Type B pancreatic cell (in vitro differentiated cells): ENCODE measurements at regions not wholly inside any gene's neighbourhood (a gene's known extent, or its start where the extent isn't known, plus 50 kb on each side); places are given as distances from the start of the nearest gene placed in this dataset.

Source experiments
- DNase-seq: peaks from one replicate; pipeline ENCODE4 v3.0.0; 2021; ENCODE audit warnings: mixed read lengths; ENCODE audit not compliant: unreplicated experiment; ENCODE audit errors: extremely low spot score
- H3K27ac Mint-ChIP-seq: 2 replicates; pipeline ENCODE4 v1.8.0; 2021; ENCODE audit warnings: mild to moderate bottlenecking, mixed read lengths
- H3K27me3 Mint-ChIP-seq: 2 replicates; pipeline ENCODE4 v1.8.0; 2021; ENCODE audit warnings: mixed read lengths
- H3K36me3 Mint-ChIP-seq: 2 replicates; pipeline ENCODE4 v1.8.0; 2021; ENCODE audit warnings: mixed read lengths
- H3K4me1 Mint-ChIP-seq: one replicate; pipeline ENCODE4 v1.8.0; 2021; ENCODE audit warnings: mixed read lengths; ENCODE audit not compliant: unreplicated experiment
- H3K4me3 Mint-ChIP-seq: 2 replicates; pipeline ENCODE4 v1.8.0; 2021; ENCODE audit warnings: mild to moderate bottlenecking, mixed read lengths
- H3K9me3 Mint-ChIP-seq: 2 replicates; pipeline ENCODE4 v1.8.0; 2021; ENCODE audit warnings: mixed read lengths
- TF ChIP-seq, protein P1 (sequence below): fragments of 200-600 bp; sonication (generic); conservative IDR thresholded peaks from 2 replicates; pipeline ENCODE4 v1.5.0; 2021; ENCODE audit warnings: antibody characterized with exemption, mild to moderate bottlenecking

DNA sequence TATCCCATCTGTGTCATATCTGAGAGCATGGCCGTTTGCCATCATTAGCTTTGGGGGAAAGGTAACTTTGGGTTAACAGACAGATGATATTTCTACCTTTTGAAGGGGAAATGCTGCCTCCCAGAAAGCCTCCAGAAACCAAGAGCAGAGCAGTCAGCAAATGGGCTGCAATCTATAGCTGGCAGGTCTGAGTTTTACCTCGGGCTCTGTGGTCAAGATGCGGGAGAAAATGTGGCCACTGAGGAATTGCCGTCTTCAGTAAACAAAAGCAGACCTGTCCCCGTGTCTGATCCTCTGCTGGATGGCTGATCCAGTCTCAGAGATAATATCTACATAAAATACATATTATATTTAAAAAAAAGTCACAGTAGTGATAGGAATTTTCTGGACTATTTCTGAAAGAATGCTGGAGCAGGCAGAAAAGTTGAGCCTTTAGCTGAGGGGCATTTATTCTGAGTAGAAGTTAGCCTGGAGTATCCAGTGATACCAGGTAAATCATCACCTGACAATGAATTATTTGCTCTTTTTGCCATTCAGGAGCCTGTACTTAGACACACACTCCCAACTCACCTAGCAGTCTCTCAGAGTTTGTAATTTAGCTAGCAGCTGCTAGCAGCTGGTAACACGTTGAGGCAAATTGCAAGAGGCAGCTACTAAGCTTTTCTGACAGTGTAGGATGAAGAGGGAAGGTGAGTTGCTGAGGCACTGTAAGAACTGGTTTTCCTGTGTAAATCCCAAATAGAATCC is 285.3 kb upstream of the RARB start:
- Mint-ChIP-seq H3K4me1 (no peaks in the 10 kb centered on the region), H3K27me3 (peaks cover 3% of the 10 kb centered on the region), H3K36me3 (peaks cover 8% of the 10 kb centered on the region), H3K4me3 (no peak overlapping the region), H3K9me3 (peaks cover 4% of the 10 kb centered on the region), H3K27ac (no peak overlapping the region)
- TF ChIP-seq, protein P1, sequence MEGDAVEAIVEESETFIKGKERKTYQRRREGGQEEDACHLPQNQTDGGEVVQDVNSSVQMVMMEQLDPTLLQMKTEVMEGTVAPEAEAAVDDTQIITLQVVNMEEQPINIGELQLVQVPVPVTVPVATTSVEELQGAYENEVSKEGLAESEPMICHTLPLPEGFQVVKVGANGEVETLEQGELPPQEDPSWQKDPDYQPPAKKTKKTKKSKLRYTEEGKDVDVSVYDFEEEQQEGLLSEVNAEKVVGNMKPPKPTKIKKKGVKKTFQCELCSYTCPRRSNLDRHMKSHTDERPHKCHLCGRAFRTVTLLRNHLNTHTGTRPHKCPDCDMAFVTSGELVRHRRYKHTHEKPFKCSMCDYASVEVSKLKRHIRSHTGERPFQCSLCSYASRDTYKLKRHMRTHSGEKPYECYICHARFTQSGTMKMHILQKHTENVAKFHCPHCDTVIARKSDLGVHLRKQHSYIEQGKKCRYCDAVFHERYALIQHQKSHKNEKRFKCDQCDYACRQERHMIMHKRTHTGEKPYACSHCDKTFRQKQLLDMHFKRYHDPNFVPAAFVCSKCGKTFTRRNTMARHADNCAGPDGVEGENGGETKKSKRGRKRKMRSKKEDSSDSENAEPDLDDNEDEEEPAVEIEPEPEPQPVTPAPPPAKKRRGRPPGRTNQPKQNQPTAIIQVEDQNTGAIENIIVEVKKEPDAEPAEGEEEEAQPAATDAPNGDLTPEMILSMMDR: no peak
- DNase-seq: no peak

DNA sequence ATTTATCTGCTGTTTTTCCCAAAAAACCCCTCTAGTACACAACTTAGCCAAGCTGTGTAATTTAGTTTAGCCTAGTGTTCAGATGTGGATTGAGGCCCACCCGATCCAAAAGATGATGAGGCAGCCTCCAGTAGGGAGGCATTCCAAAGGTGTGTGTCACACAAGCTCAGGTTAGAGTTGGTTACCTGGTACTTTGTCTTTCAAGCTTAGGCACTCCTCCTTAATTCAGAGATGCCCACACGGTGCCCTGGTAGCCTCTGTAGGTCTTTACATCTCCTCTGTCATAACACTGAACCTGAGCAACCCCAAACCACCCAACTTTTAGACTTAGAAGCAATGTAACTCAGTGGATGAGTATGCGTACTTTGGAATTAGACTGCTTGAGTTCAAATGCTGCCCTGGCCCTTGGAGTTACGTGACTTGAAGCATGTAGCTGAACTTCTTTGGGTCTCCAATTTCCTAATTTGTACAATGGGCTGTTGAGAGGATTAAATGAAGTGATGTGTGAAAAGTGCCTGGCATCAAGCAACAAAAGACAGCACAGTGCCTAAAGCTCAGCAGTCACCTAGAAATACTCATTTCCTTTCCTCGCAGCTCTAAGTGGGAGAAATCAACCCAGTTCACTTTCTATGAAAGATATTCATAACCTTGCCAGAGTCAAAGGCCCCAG is 284.6 kb upstream of the RARB start:
- peaks cover 3% of the 10 kb centered on the region for H3K27me3 Mint-ChIP-seq

DNA sequence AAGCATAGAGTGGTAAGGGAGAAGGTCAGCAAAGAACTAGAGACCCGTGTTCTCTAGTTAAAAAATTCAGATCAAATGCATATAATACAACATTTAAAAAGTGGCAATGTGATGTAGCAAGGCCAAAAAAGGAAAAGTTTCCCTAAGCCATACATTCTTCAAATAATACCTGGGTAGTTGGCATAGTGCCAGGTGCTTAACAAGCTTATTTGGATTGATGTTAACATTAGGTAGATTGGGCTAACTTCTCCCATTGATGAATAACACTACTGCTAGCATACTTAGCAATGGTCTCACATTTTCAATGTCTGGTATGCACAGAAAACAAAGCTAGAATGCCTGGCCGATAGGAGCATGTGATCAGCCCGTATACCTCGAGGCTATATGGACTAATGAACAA is 283.6 kb upstream of the RARB start:
- H3K4me1 Mint-ChIP-seq: peaks cover under 1% of the 10 kb centered on the region
- peaks cover 4% of the 10 kb centered on the region for H3K9me3 Mint-ChIP-seq
- peaks cover 3% of the 10 kb centered on the region for H3K27me3 Mint-ChIP-seq
- no peak for DNase-seq
- H3K27ac Mint-ChIP-seq: no peak overlapping the region
- peaks cover 8% of the 10 kb centered on the region for H3K36me3 Mint-ChIP-seq
- H3K4me3 Mint-ChIP-seq: no peak overlapping the region
- TF ChIP-seq, protein P1: no peak

More for the DNA sequence above, 284.6 kb upstream of the RARB start:
- DNase-seq: no peak
- Mint-ChIP-seq H3K9me3 (peaks cover 4% of the 10 kb centered on the region), H3K27ac (no peak overlapping the region), H3K4me3 (no peak overlapping the region), H3K36me3 (peaks cover 8% of the 10 kb centered on the region), H3K4me1 (no peaks in the 10 kb centered on the region)
- TF ChIP-seq, protein P1: no peak

DNA sequence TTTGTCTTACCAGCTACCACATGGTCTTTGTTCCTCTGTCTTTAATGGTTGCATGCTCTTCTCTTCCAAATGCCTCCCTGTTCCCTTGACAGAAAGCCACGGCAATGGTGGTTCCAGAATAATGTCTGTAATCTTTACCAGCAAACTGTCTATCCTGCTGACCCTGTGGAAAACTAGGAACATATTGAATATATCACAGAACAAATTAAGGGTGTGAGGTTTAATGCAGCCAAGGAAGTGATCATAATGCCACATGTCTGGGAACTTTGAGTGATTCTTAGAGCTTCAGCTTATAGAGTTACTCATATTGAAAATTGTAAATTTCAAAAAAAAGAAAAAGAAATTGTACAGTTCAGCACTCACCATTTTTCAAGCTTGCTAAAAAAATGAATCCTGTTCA is 282.9 kb upstream of the RARB start:
- peaks cover 4% of the 10 kb centered on the region for H3K4me1 Mint-ChIP-seq
- TF ChIP-seq, protein P1: no peak
- peaks cover 8% of the 10 kb centered on the region for H3K36me3 Mint-ChIP-seq
- H3K27ac Mint-ChIP-seq: no peak overlapping the region
- peaks cover 4% of the 10 kb centered on the region for H3K9me3 Mint-ChIP-seq
- DNase-seq: no peak
- peaks cover 3% of the 10 kb centered on the region for H3K27me3 Mint-ChIP-seq
- H3K4me3 Mint-ChIP-seq: no peak overlapping the region

DNA sequence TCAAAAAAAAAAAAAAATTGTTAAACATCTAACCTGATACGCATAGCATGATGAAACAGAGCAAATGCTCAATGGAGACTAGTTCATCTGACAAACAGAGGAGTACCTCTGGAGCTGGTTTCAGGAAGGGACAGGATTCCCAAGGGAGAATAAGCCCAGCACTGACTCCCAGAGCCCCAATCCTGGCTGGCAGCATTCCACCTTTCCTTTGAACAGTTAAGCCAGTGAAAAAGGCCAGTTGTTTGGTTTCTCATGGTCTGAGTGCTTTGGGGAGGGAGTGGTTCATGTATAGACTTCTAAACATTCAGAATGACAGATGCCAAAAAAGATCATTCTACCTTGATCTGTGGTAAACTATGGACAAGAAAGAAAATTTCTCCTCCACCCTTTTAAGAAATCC is 277.9 kb upstream of the RARB start:
- TF ChIP-seq, protein P1: no peak
- no peak overlapping the region for H3K4me3 Mint-ChIP-seq

More for the DNA sequence above, 277.9 kb upstream of the RARB start:
- no peak for DNase-seq
- H3K4me1 Mint-ChIP-seq: peaks cover 21% of the 10 kb centered on the region
- peaks cover 8% of the 10 kb centered on the region for H3K36me3 Mint-ChIP-seq
- H3K9me3 Mint-ChIP-seq: peaks cover 4% of the 10 kb centered on the region
- H3K27ac Mint-ChIP-seq: no peak overlapping the region
- no peaks in the 10 kb centered on the region for H3K27me3 Mint-ChIP-seq
